ENCODE measurements at regions not wholly inside any gene's neighbourhood (a gene's known extent, or its start where the extent isn't known, plus 50 kb on each side); places are given as distances from the start of the nearest gene placed in this dataset.
"Not testable (repeated sequence)": the region's sequence is repeated elsewhere in the genome, so short reads cannot be mapped to it uniquely, and the experiment has no call there.

- not testable (repeated sequence) for H3K9me3 ChIP-seq (ENCODE audit: control insufficient read depth, low read length, poor library complexity, severe bottlenecking); H3K4me3 Mint-ChIP-seq; H3K36me3 Mint-ChIP-seq (ENCODE audit: low read depth); H3K4me1 Mint-ChIP-seq; ATAC-seq; H3K27ac Mint-ChIP-seq; DNase-seq; H3K27me3 Mint-ChIP-seq
Observed at GRCh38 chr20:12753742-12754141, 255.0 kb upstream of the SPTLC3 start.

- H3K4me3 Mint-ChIP-seq; H3K9me3 ChIP-seq (ENCODE audit: control insufficient read depth, low read length, poor library complexity, severe bottlenecking); H3K27ac Mint-ChIP-seq; DNase-seq; H3K27me3 Mint-ChIP-seq; H3K36me3 Mint-ChIP-seq (ENCODE audit: low read depth); ATAC-seq; H3K4me1 Mint-ChIP-seq: not testable (repeated sequence)
Observed at GRCh38 chr20:12759493-12759892, 249.3 kb upstream of the SPTLC3 start.

- DNase-seq, result no peak
- H3K4me3 Mint-ChIP-seq, result no peak overlapping the region
- no peak overlapping the region for H3K27ac Mint-ChIP-seq
- H3K36me3 Mint-ChIP-seq (ENCODE audit: low read depth), result no peaks in the 10 kb centered on the region
- no peaks in the 10 kb centered on the region for H3K4me1 Mint-ChIP-seq
- H3K27me3 Mint-ChIP-seq, result no peaks in the 10 kb centered on the region
- ATAC-seq, result no peak
- no peaks in the 10 kb centered on the region for H3K9me3 ChIP-seq (ENCODE audit: control insufficient read depth, low read length, poor library complexity, severe bottlenecking)
Observed at GRCh38 chr20:12762725-12763124, 246.0 kb upstream of the SPTLC3 start.

- H3K4me3 Mint-ChIP-seq, result no peak overlapping the region
- H3K4me1 Mint-ChIP-seq, result no peaks in the 10 kb centered on the region
- DNase-seq (no peak), ATAC-seq (no peak)
- no peaks in the 10 kb centered on the region for H3K9me3 ChIP-seq (ENCODE audit: control insufficient read depth, low read length, poor library complexity, severe bottlenecking)
- no peak overlapping the region for H3K27ac Mint-ChIP-seq
- H3K27me3 Mint-ChIP-seq, result no peaks in the 10 kb centered on the region
- no peaks in the 10 kb centered on the region for H3K36me3 Mint-ChIP-seq (ENCODE audit: low read depth)
Observed at GRCh38 chr20:12763406-12763805, 245.4 kb upstream of the SPTLC3 start.

GRCh38 chr20:12764053-12764452 is 244.7 kb upstream of the SPTLC3 start:
- H3K27me3 Mint-ChIP-seq, result no peaks in the 10 kb centered on the region
- no peak overlapping the region for H3K27ac Mint-ChIP-seq
- no peaks in the 10 kb centered on the region for H3K36me3 Mint-ChIP-seq (ENCODE audit: low read depth)
- DNase-seq (no peak), ATAC-seq (no peak)
- no peaks in the 10 kb centered on the region for H3K4me1 Mint-ChIP-seq
- H3K9me3 ChIP-seq (ENCODE audit: control insufficient read depth, low read length, poor library complexity, severe bottlenecking), result no peaks in the 10 kb centered on the region
- H3K4me3 Mint-ChIP-seq, result no peak overlapping the region

GRCh38 chr20:12764851-12765250 is 243.9 kb upstream of the SPTLC3 start:
- no peaks in the 10 kb centered on the region for H3K27me3 Mint-ChIP-seq
- no peak for ATAC-seq
- H3K27ac Mint-ChIP-seq, result no peak overlapping the region
- H3K4me3 Mint-ChIP-seq, result no peak overlapping the region
- H3K36me3 Mint-ChIP-seq (ENCODE audit: low read depth), result no peaks in the 10 kb centered on the region
- H3K4me1 Mint-ChIP-seq, result no peaks in the 10 kb centered on the region
- no peak for DNase-seq
- H3K9me3 ChIP-seq (ENCODE audit: control insufficient read depth, low read length, poor library complexity, severe bottlenecking), result no peaks in the 10 kb centered on the region

GRCh38 chr20:12773936-12774335 is 234.8 kb upstream of the SPTLC3 start:
- no peaks in the 10 kb centered on the region for H3K4me1 Mint-ChIP-seq
- H3K27ac Mint-ChIP-seq, result no peak overlapping the region
- H3K36me3 Mint-ChIP-seq (ENCODE audit: low read depth), result no peaks in the 10 kb centered on the region
- DNase-seq (no peak), ATAC-seq (no peak)
- no peaks in the 10 kb centered on the region for H3K9me3 ChIP-seq (ENCODE audit: control insufficient read depth, low read length, poor library complexity, severe bottlenecking)
- no peaks in the 10 kb centered on the region for H3K27me3 Mint-ChIP-seq
- H3K4me3 Mint-ChIP-seq, result no peak overlapping the region

- no peaks in the 10 kb centered on the region for H3K4me1 Mint-ChIP-seq
- no peak overlapping the region for H3K4me3 Mint-ChIP-seq
- no peaks in the 10 kb centered on the region for H3K9me3 ChIP-seq (ENCODE audit: control insufficient read depth, low read length, poor library complexity, severe bottlenecking)
- no peak for ATAC-seq
- H3K27me3 Mint-ChIP-seq, result no peaks in the 10 kb centered on the region
- no peak for DNase-seq
- no peaks in the 10 kb centered on the region for H3K36me3 Mint-ChIP-seq (ENCODE audit: low read depth)
- no peak overlapping the region for H3K27ac Mint-ChIP-seq
Observed at GRCh38 chr20:12775041-12775440, 233.7 kb upstream of the SPTLC3 start.

- Mint-ChIP-seq H3K27me3 (no peaks in the 10 kb centered on the region), H3K36me3 (ENCODE audit: low read depth) (no peaks in the 10 kb centered on the region), H3K4me3 (no peak overlapping the region), H3K27ac (no peak overlapping the region), H3K4me1 (no peaks in the 10 kb centered on the region)
- DNase-seq, result no peak
- no peaks in the 10 kb centered on the region for H3K9me3 ChIP-seq (ENCODE audit: control insufficient read depth, low read length, poor library complexity, severe bottlenecking)
- ATAC-seq, result no peak
Observed at GRCh38 chr20:12777016-12777415, 231.8 kb upstream of the SPTLC3 start.

- Mint-ChIP-seq H3K27ac (no peak overlapping the region), H3K36me3 (ENCODE audit: low read depth) (no peaks in the 10 kb centered on the region), H3K4me1 (no peaks in the 10 kb centered on the region), H3K4me3 (no peak overlapping the region), H3K27me3 (no peaks in the 10 kb centered on the region)
- DNase-seq (no peak), ATAC-seq (no peak)
- H3K9me3 ChIP-seq (ENCODE audit: control insufficient read depth, low read length, poor library complexity, severe bottlenecking), result no peaks in the 10 kb centered on the region
Observed at GRCh38 chr20:12786276-12786675, 222.5 kb upstream of the SPTLC3 start.

GRCh38 chr20:12788632-12789299 is 220.0 kb upstream of the SPTLC3 start:
- DNase-seq (no peak), ATAC-seq (no peak)
- no peaks in the 10 kb centered on the region for H3K9me3 ChIP-seq (ENCODE audit: control insufficient read depth, low read length, poor library complexity, severe bottlenecking)
- no peaks in the 10 kb centered on the region for H3K4me1 Mint-ChIP-seq
- H3K27me3 Mint-ChIP-seq, result no peaks in the 10 kb centered on the region
- H3K4me3 Mint-ChIP-seq, result no peak overlapping the region
- H3K27ac Mint-ChIP-seq, result no peak overlapping the region
- no peaks in the 10 kb centered on the region for H3K36me3 Mint-ChIP-seq (ENCODE audit: low read depth)

- Mint-ChIP-seq H3K36me3 (ENCODE audit: low read depth) (no peaks in the 10 kb centered on the region), H3K4me1 (no peaks in the 10 kb centered on the region), H3K27me3 (no peaks in the 10 kb centered on the region), H3K4me3 (no peak overlapping the region), H3K27ac (no peak overlapping the region)
- ATAC-seq (no peak), DNase-seq (no peak)
- H3K9me3 ChIP-seq (ENCODE audit: control insufficient read depth, low read length, poor library complexity, severe bottlenecking), result no peaks in the 10 kb centered on the region
Observed at GRCh38 chr20:12790859-12791258, 217.9 kb upstream of the SPTLC3 start.

- no peaks in the 10 kb centered on the region for H3K9me3 ChIP-seq (ENCODE audit: control insufficient read depth, low read length, poor library complexity, severe bottlenecking)
- Mint-ChIP-seq H3K27ac (no peak overlapping the region), H3K27me3 (no peaks in the 10 kb centered on the region), H3K36me3 (ENCODE audit: low read depth) (no peaks in the 10 kb centered on the region), H3K4me1 (no peaks in the 10 kb centered on the region), H3K4me3 (no peak overlapping the region)
- ATAC-seq (no peak), DNase-seq (no peak)
Observed at GRCh38 chr20:12798286-12798685, 210.5 kb upstream of the SPTLC3 start.

GRCh38 chr20:12808006-12808567 is 200.7 kb upstream of the SPTLC3 start:
- Mint-ChIP-seq H3K27ac (no peak overlapping the region), H3K36me3 (ENCODE audit: low read depth) (no peaks in the 10 kb centered on the region), H3K27me3 (no peaks in the 10 kb centered on the region), H3K4me1 (no peaks in the 10 kb centered on the region), H3K4me3 (no peak overlapping the region)
- H3K9me3 ChIP-seq (ENCODE audit: control insufficient read depth, low read length, poor library complexity, severe bottlenecking), result no peaks in the 10 kb centered on the region
- DNase-seq (no peak), ATAC-seq (no peak)
